B cell (primary cell): ENCODE measurements at regions not wholly inside any gene's neighbourhood (a gene's known extent, or its start where the extent isn't known, plus 50 kb on each side); places are given as distances from the start of the nearest gene placed in this dataset.

Experiments used
- CTCF ChIP-seq: fragments of 200-600 bp; IDR thresholded peaks from one replicate; pipeline ENCODE4 v1.8.0; 2022; ENCODE audit warnings: antibody characterized with exemption, mild to moderate bottlenecking
- EZH2 ChIP-seq: IDR thresholded peaks from 2 replicates; pipeline ENCODE4 v1.6.1; 2012; ENCODE audit warnings: borderline replicate concordance, low read depth, mild to moderate bottlenecking, moderate library complexity, low read length; ENCODE audit not compliant: insufficient read depth, poor library complexity, severe bottlenecking

GRCh38 chr1:170831276-170831675, 104.1 kb upstream of the MROH9 start:
- TF ChIP-seq CTCF (no peak), EZH2 (no peak)
